ENCODE measurements at regions not wholly inside any gene's neighbourhood (a gene's known extent, or its start where the extent isn't known, plus 50 kb on each side); places are given as distances from the start of the nearest gene placed in this dataset.
"Not testable (repeated sequence)": the region's sequence is repeated elsewhere in the genome, so short reads cannot be mapped to it uniquely, and the experiment has no call there.

GRCh38 chr15:81835731-81836130, 210.1 kb downstream of the MEX3B start:
- no peaks in the 10 kb centered on the region for H3K27me3 Mint-ChIP-seq (ENCODE audit: unreplicated experiment)
- H3K27ac Mint-ChIP-seq (ENCODE audit: unreplicated experiment), result no peak overlapping the region
- no peak for TF ChIP-seq CTCF (IDR thresholded peaks at IDR 0.05; ENCODE audit: partially characterized antibody, unreplicated experiment)
- H3K4me3 Mint-ChIP-seq (ENCODE audit: unreplicated experiment), result no peak overlapping the region
- DNase-seq, result no peak
- no peaks in the 10 kb centered on the region for H3K36me3 Mint-ChIP-seq (ENCODE audit: unreplicated experiment)
- peaks cover 3% of the 10 kb centered on the region for H3K4me1 Mint-ChIP-seq (ENCODE audit: low read depth, unreplicated experiment)
- H3K9me3 Mint-ChIP-seq (ENCODE audit: unreplicated experiment), result peaks cover 2% of the 10 kb centered on the region

GRCh38 chr15:81830520-81830919, 215.3 kb downstream of the MEX3B start:
- H3K4me3 Mint-ChIP-seq (ENCODE audit: unreplicated experiment), result no peak overlapping the region
- no peak for DNase-seq
- peaks cover 2% of the 10 kb centered on the region for H3K9me3 Mint-ChIP-seq (ENCODE audit: unreplicated experiment)
- H3K27me3 Mint-ChIP-seq (ENCODE audit: unreplicated experiment), result no peaks in the 10 kb centered on the region
- H3K27ac Mint-ChIP-seq (ENCODE audit: unreplicated experiment), result no peak overlapping the region
- no peaks in the 10 kb centered on the region for H3K4me1 Mint-ChIP-seq (ENCODE audit: low read depth, unreplicated experiment)
- H3K36me3 Mint-ChIP-seq (ENCODE audit: unreplicated experiment), result peaks cover 4% of the 10 kb centered on the region
- TF ChIP-seq CTCF (IDR thresholded peaks at IDR 0.05; ENCODE audit: partially characterized antibody, unreplicated experiment), result no peak

- Mint-ChIP-seq H3K4me3 (ENCODE audit: unreplicated experiment) (no peak overlapping the region), H3K27ac (ENCODE audit: unreplicated experiment) (no peak overlapping the region), H3K4me1 (ENCODE audit: low read depth, unreplicated experiment) (no peaks in the 10 kb centered on the region), H3K9me3 (ENCODE audit: unreplicated experiment) (peaks cover 2% of the 10 kb centered on the region), H3K36me3 (ENCODE audit: unreplicated experiment) (peaks cover 4% of the 10 kb centered on the region), H3K27me3 (ENCODE audit: unreplicated experiment) (no peaks in the 10 kb centered on the region)
- TF ChIP-seq CTCF (IDR thresholded peaks at IDR 0.05; ENCODE audit: partially characterized antibody, unreplicated experiment), result no peak
- DNase-seq, result no peak
Measured at GRCh38 chr15:81829918-81830317, 215.9 kb downstream of the MEX3B start.

GRCh38 chr15:81828135-81828534, 217.7 kb downstream of the MEX3B start:
- Mint-ChIP-seq H3K36me3 (ENCODE audit: unreplicated experiment) (peaks cover 5% of the 10 kb centered on the region), H3K27ac (ENCODE audit: unreplicated experiment) (no peak overlapping the region), H3K4me3 (ENCODE audit: unreplicated experiment) (no peak overlapping the region), H3K9me3 (ENCODE audit: unreplicated experiment) (peaks cover 2% of the 10 kb centered on the region), H3K4me1 (ENCODE audit: low read depth, unreplicated experiment) (no peaks in the 10 kb centered on the region), H3K27me3 (ENCODE audit: unreplicated experiment) (no peaks in the 10 kb centered on the region)
- no peak for DNase-seq
- TF ChIP-seq CTCF (IDR thresholded peaks at IDR 0.05; ENCODE audit: partially characterized antibody, unreplicated experiment), result no peak

- Mint-ChIP-seq H3K27ac (ENCODE audit: unreplicated experiment) (no peak overlapping the region), H3K9me3 (ENCODE audit: unreplicated experiment) (peaks cover 2% of the 10 kb centered on the region), H3K27me3 (ENCODE audit: unreplicated experiment) (no peaks in the 10 kb centered on the region), H3K4me1 (ENCODE audit: low read depth, unreplicated experiment) (no peaks in the 10 kb centered on the region), H3K4me3 (ENCODE audit: unreplicated experiment) (no peak overlapping the region), H3K36me3 (ENCODE audit: unreplicated experiment) (peaks cover 8% of the 10 kb centered on the region)
- no peak for DNase-seq
- TF ChIP-seq CTCF (IDR thresholded peaks at IDR 0.05; ENCODE audit: partially characterized antibody, unreplicated experiment), result no peak
Measured at GRCh38 chr15:81825136-81825535, 220.7 kb downstream of the MEX3B start.

GRCh38 chr15:81822587-81822986, 223.2 kb downstream of the MEX3B start:
- not testable (repeated sequence) for H3K9me3 Mint-ChIP-seq (ENCODE audit: unreplicated experiment); H3K36me3 Mint-ChIP-seq (ENCODE audit: unreplicated experiment); H3K27ac Mint-ChIP-seq (ENCODE audit: unreplicated experiment); H3K27me3 Mint-ChIP-seq (ENCODE audit: unreplicated experiment); H3K4me3 Mint-ChIP-seq (ENCODE audit: unreplicated experiment); DNase-seq; H3K4me1 Mint-ChIP-seq (ENCODE audit: low read depth, unreplicated experiment)

Data from glutamatergic neuron (in vitro differentiated cells).